ENCODE measurements at regions not wholly inside any gene's neighbourhood (a gene's known extent, or its start where the extent isn't known, plus 50 kb on each side); places are given as distances from the start of the nearest gene placed in this dataset.

DNA sequence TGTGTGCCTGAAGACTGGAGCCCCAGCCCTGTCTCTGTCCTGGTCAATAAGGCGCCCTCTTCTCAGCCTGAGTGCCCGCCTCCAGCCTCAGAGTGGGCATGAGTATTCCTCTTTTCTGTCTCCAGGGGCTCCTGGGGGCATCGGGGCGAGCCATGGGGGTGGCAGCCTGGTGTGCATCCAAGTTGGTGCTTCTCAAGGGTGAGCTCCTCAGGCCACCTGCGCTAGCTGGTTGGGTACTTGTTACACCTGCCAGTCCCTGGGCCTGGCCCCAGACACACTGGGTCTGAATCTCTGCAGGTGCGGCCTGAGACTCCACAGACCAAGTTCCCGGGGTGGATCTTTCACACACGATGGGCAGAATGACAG, 168.6 kb upstream of the B3GAT1 start:
- no peak overlapping the region for H3K4me3 Mint-ChIP-seq
- TF ChIP-seq NR2C2 (CRISPR knock-in tag; IDR thresholded peaks at IDR 0.05) (no peak), CBFB (CRISPR knock-in tag; IDR thresholded peaks at IDR 0.05; ENCODE audit: low read depth) (no peak), AR (CRISPR knock-in tag; IDR thresholded peaks at IDR 0.05) (no peak), PRDM15 (CRISPR knock-in tag; IDR thresholded peaks at IDR 0.05) (no peak), NFATC4 (CRISPR knock-in tag; IDR thresholded peaks at IDR 0.05) (no peak)
- TF ChIP-seq, protein P1, sequence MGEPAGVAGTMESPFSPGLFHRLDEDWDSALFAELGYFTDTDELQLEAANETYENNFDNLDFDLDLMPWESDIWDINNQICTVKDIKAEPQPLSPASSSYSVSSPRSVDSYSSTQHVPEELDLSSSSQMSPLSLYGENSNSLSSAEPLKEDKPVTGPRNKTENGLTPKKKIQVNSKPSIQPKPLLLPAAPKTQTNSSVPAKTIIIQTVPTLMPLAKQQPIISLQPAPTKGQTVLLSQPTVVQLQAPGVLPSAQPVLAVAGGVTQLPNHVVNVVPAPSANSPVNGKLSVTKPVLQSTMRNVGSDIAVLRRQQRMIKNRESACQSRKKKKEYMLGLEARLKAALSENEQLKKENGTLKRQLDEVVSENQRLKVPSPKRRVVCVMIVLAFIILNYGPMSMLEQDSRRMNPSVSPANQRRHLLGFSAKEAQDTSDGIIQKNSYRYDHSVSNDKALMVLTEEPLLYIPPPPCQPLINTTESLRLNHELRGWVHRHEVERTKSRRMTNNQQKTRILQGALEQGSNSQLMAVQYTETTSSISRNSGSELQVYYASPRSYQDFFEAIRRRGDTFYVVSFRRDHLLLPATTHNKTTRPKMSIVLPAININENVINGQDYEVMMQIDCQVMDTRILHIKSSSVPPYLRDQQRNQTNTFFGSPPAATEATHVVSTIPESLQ (CRISPR knock-in tag; IDR thresholded peaks at IDR 0.05) = no peak
- H3K27me3 Mint-ChIP-seq (ENCODE audit: low read depth) = no peaks in the 10 kb centered on the region
- H3K9me3 Mint-ChIP-seq = no peaks in the 10 kb centered on the region
- H3K27ac Mint-ChIP-seq = no peak overlapping the region
- H3K4me1 Mint-ChIP-seq = peaks cover 20% of the 10 kb centered on the region
- DNase-seq (ENCODE audit: low spot score) = no peak
- H3K36me3 Mint-ChIP-seq = no peaks in the 10 kb centered on the region
- ChIA-PET CTCF (interaction anchor here (1.7 kb wide), 1 partner anchor 107 kb away, joined by 4 read pairs; no protein-coding TSS in a partner anchor), POLR2A (no interaction called here)
- ATAC-seq = no peak

DNA sequence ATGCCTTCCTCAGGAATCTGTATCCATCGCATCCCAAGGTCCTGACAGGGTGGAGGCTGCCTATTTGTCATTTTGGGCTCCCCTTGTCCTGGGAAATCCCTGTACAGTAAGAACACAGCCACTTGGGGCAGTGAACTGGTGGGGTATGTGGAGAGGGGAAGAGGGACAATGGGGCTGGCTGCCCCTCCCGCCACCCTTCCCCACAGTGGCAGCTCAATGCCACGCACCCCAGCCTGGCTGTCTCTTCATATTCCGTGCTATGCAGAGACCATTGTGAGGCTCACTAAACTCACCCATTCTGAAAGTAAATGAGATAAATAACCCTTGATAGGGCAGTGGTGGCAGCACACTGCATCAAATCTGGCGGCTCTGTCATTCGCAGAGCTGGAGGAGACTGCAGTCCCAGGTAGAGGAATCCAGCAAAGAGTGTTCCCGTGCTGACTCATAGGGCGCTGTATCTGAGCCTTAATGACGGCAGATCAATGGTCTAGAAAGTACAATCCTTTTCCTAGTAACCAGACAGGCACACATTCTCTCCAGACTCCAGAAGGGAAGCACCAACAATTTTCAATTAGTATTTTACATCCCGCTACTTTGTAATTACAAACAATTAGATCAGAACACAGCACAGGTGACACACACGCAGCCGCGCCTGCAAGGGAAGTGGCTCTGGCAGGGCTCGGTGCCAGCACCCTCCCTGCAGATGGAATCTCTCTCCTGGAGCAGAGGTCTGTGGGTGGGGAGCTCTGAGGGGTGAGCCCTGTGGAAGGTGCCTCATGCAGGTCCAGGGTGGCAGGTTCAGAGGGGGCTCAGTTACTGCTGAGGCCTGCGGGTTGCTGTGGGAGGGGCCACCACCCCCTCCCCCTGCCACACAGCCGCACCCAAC, 167.9 kb upstream of the B3GAT1 start:
- H3K9me3 Mint-ChIP-seq = no peaks in the 10 kb centered on the region

DNA sequence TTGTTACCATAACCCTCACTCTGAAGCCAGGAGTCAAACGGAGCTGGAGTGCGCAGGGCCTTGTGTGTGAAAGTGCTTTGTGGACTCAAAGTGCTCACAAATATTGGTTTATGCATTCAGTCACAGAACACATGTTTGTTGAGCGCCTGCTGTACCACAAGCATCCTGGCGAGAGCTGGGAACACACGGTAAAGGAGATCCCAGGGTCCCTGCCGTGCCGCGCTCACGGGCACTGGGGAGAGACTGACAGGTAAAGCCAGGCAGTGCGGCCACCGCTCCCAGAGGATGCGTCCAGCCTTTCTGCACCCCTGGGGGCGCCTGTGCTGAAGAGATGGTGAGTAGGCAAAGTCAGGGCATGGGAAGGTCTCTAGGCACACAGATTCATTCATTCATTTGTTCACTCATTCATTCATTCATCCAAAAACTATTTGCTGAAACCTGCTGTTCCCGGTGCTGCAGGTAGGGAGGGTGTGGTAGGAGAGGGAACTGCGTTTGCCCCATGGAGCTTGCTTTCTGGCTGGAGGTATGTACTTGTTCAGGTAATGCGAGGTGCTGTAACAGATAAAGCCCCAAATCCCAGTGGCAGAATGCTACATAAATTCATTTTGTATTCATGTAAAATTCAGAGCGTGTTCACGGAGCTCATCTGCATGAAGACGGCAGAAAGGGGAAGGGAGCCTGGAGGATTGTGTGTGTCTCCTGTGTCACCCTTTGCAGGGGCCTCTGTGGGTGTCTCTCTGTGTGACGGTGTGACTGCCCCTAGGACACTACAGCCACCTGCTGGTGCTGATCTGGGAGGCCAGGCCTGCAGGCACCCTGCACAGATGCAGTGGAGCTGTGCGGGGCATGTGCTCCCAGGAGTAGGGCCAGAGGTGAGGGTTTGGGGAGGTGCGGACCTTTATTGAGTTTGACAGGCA, 167.0 kb upstream of the B3GAT1 start:
- Mint-ChIP-seq H3K4me3 (no peak overlapping the region), H3K4me1 (peaks cover 14% of the 10 kb centered on the region), H3K36me3 (no peaks in the 10 kb centered on the region), H3K9me3 (no peaks in the 10 kb centered on the region), H3K27me3 (ENCODE audit: low read depth) (no peaks in the 10 kb centered on the region), H3K27ac (no peak overlapping the region)
- ChIA-PET POLR2A (no interaction called here), CTCF (interaction anchor here (0.9 to 1.8 kb wide), 7 partner anchors 12 to 113 kb away, joined by 3 to 7 read pairs (median 4); no protein-coding TSS in a partner anchor)
- peak; percentile 50 for ATAC-seq
- no peak for DNase-seq (ENCODE audit: low spot score)
- TF ChIP-seq NFATC4 (CRISPR knock-in tag; IDR thresholded peaks at IDR 0.05) (no peak), JAZF1 (CRISPR knock-in tag; IDR thresholded peaks at IDR 0.05) (no peak), OVOL2 (CRISPR knock-in tag; IDR thresholded peaks at IDR 0.05; ENCODE audit: borderline replicate concordance) (no peak), TP53 (CRISPR knock-in tag; IDR thresholded peaks at IDR 0.05) (no peak), ZMAT4 (CRISPR knock-in tag; IDR thresholded peaks at IDR 0.05) (no peak)
- TF ChIP-seq, protein P2, sequence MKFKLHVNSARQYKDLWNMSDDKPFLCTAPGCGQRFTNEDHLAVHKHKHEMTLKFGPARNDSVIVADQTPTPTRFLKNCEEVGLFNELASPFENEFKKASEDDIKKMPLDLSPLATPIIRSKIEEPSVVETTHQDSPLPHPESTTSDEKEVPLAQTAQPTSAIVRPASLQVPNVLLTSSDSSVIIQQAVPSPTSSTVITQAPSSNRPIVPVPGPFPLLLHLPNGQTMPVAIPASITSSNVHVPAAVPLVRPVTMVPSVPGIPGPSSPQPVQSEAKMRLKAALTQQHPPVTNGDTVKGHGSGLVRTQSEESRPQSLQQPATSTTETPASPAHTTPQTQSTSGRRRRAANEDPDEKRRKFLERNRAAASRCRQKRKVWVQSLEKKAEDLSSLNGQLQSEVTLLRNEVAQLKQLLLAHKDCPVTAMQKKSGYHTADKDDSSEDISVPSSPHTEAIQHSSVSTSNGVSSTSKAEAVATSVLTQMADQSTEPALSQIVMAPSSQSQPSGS (CRISPR knock-in tag; IDR thresholded peaks at IDR 0.05; ENCODE audit: borderline replicate concordance, low read depth) = no peak

More for the DNA sequence above, 167.9 kb upstream of the B3GAT1 start:
- Mint-ChIP-seq H3K36me3 (no peaks in the 10 kb centered on the region), H3K4me1 (peaks cover 19% of the 10 kb centered on the region), H3K27me3 (ENCODE audit: low read depth) (no peaks in the 10 kb centered on the region), H3K27ac (no peak overlapping the region), H3K4me3 (no peak overlapping the region)
- CTCF ChIA-PET = interaction anchor here (0.9 to 1.8 kb wide), 7 partner anchors 13 to 114 kb away, joined by 3 to 7 read pairs (median 4); no protein-coding TSS in a partner anchor
- peak; percentile 42 for ATAC-seq
- POLR2A ChIA-PET = no interaction called here
- no peak for DNase-seq (ENCODE audit: low spot score)
- TF ChIP-seq, protein P3, sequence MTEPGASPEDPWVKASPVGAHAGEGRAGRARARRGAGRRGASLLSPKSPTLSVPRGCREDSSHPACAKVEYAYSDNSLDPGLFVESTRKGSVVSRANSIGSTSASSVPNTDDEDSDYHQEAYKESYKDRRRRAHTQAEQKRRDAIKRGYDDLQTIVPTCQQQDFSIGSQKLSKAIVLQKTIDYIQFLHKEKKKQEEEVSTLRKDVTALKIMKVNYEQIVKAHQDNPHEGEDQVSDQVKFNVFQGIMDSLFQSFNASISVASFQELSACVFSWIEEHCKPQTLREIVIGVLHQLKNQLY (CRISPR knock-in tag; IDR thresholded peaks at IDR 0.05) = no peak

Measured in WTC11 (cell line).